Fibroblast of gingiva (primary cell): ENCODE measurements at regions not wholly inside any gene's neighbourhood (a gene's known extent, or its start where the extent isn't known, plus 50 kb on each side); places are given as distances from the start of the nearest gene placed in this dataset.

Experiments used
- DNase-seq: peaks from one replicate; pipeline ENCODE4 v3.0.0-alpha.2; 2011; ENCODE audit warnings: low read depth

GRCh38 chr18:44136326-44136725, 544.4 kb upstream of the SETBP1 start:
- no peak for DNase-seq

GRCh38 chr18:44143072-44143471, 537.6 kb upstream of the SETBP1 start:
- DNase-seq = no peak

- DNase-seq = peak; percentile 56
Measured at GRCh38 chr18:44149706-44150105, 531.0 kb upstream of the SETBP1 start.

- no peak for DNase-seq
Measured at GRCh38 chr18:44153981-44154380, 526.7 kb upstream of the SETBP1 start.

GRCh38 chr18:44156126-44156525, 524.6 kb upstream of the SETBP1 start:
- DNase-seq = no peak

GRCh38 chr18:44156776-44157335, 523.8 kb upstream of the SETBP1 start:
- no peak for DNase-seq

- no peak for DNase-seq
Measured at GRCh38 chr18:44170208-44170880, 510.3 kb upstream of the SETBP1 start.

GRCh38 chr18:44171301-44171700, 509.4 kb upstream of the SETBP1 start:
- DNase-seq = no peak

- no peak for DNase-seq
Measured at GRCh38 chr18:44175891-44176290, 504.8 kb upstream of the SETBP1 start.

GRCh38 chr18:44178476-44178875, 502.2 kb upstream of the SETBP1 start:
- no peak for DNase-seq

GRCh38 chr18:44179693-44180092, 501.0 kb upstream of the SETBP1 start:
- no peak for DNase-seq

- DNase-seq = peak; percentile 34
Measured at GRCh38 chr18:44180683-44181082, 500.0 kb upstream of the SETBP1 start.

- DNase-seq = peak; percentile 42
Measured at GRCh38 chr18:44181951-44182747, 498.5 kb upstream of the SETBP1 start.

GRCh38 chr18:44186001-44186400, 494.7 kb upstream of the SETBP1 start:
- no peak for DNase-seq

- no peak for DNase-seq
Measured at GRCh38 chr18:44187090-44187489, 493.6 kb upstream of the SETBP1 start.

GRCh38 chr18:44195394-44196140, 485.1 kb upstream of the SETBP1 start:
- DNase-seq = no peak

GRCh38 chr18:44197832-44198611, 482.7 kb upstream of the SETBP1 start:
- DNase-seq = peak; percentile 49

- DNase-seq = no peak
Measured at GRCh38 chr18:44198612-44199284, 481.9 kb upstream of the SETBP1 start.

- no peak for DNase-seq
Measured at GRCh38 chr18:44213293-44213692, 467.4 kb upstream of the SETBP1 start.

GRCh38 chr18:44214396-44214795, 466.3 kb upstream of the SETBP1 start:
- no peak for DNase-seq

GRCh38 chr18:44216169-44216568, 464.5 kb upstream of the SETBP1 start:
- no peak for DNase-seq
